ENCODE measurements at regions not wholly inside any gene's neighbourhood (a gene's known extent, or its start where the extent isn't known, plus 50 kb on each side); places are given as distances from the start of the nearest gene placed in this dataset.

DNA sequence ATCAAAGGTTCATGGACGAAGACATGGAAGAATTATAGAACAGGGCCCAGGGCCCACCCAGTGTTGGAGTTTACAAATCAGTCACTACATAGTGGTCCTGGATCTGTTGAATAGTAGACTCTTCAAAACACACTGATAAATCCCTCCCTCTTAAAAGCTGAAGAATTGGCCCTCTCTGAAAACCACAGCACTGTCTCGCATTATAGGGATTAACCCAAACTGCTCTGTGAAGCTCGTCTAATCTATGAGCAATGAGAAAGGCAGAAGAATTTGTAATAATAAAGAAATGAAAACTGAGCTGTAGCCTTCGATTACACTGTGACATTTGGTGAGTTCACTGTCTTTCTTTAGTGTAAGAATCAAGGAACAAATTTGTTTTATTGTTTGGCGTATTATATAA lies 92.5 kb upstream of the ZFP42 start:
- TF ChIP-seq CTCF (IDR thresholded peaks at IDR 0.05) (no peak), EZH2phosphoT487 (IDR thresholded peaks at IDR 0.05) (no peak)

Data from neural progenitor cell (in vitro differentiated cells).